ENCODE measurements at regions not wholly inside any gene's neighbourhood (a gene's known extent, or its start where the extent isn't known, plus 50 kb on each side); places are given as distances from the start of the nearest gene placed in this dataset.
"Not testable (repeated sequence)": the region's sequence is repeated elsewhere in the genome, so short reads cannot be mapped to it uniquely, and the experiment has no call there.

DNA sequence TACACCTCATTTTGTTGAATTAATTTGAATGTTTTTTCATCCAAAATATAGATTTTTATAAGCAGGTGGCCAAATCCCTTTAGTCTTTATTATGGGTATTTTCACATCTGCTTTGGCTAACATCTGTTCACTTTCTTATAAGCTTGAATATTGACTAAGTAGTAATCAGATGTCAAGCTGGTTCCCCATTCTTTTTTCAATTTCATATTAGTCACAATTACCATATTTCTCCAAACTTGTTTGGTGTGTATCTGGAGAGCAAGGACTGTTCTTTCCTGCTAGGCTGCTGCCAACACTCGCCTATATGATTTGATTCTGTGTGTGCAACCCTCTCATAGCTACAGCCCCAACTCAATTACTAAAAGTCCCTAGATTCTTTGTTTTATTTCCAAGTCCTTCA lies 608.5 kb downstream of the PSAT1 start:
- H3K27ac Mint-ChIP-seq (ENCODE audit: unreplicated experiment) = no peak overlapping the region
- no peaks in the 10 kb centered on the region for H3K36me3 Mint-ChIP-seq (ENCODE audit: low read depth, unreplicated experiment)
- H3K9me3 Mint-ChIP-seq (ENCODE audit: unreplicated experiment) = no peaks in the 10 kb centered on the region
- no peak overlapping the region for H3K4me3 Mint-ChIP-seq (ENCODE audit: unreplicated experiment)
- no peaks in the 10 kb centered on the region for H3K4me1 Mint-ChIP-seq (ENCODE audit: unreplicated experiment)
- TF ChIP-seq, protein P1, sequence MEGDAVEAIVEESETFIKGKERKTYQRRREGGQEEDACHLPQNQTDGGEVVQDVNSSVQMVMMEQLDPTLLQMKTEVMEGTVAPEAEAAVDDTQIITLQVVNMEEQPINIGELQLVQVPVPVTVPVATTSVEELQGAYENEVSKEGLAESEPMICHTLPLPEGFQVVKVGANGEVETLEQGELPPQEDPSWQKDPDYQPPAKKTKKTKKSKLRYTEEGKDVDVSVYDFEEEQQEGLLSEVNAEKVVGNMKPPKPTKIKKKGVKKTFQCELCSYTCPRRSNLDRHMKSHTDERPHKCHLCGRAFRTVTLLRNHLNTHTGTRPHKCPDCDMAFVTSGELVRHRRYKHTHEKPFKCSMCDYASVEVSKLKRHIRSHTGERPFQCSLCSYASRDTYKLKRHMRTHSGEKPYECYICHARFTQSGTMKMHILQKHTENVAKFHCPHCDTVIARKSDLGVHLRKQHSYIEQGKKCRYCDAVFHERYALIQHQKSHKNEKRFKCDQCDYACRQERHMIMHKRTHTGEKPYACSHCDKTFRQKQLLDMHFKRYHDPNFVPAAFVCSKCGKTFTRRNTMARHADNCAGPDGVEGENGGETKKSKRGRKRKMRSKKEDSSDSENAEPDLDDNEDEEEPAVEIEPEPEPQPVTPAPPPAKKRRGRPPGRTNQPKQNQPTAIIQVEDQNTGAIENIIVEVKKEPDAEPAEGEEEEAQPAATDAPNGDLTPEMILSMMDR (IDR thresholded peaks at IDR 0.05; ENCODE audit: unreplicated experiment) = no peak
- no peak for DNase-seq (ENCODE audit: low spot score)
- H3K27me3 Mint-ChIP-seq (ENCODE audit: unreplicated experiment) = no peaks in the 10 kb centered on the region

DNA sequence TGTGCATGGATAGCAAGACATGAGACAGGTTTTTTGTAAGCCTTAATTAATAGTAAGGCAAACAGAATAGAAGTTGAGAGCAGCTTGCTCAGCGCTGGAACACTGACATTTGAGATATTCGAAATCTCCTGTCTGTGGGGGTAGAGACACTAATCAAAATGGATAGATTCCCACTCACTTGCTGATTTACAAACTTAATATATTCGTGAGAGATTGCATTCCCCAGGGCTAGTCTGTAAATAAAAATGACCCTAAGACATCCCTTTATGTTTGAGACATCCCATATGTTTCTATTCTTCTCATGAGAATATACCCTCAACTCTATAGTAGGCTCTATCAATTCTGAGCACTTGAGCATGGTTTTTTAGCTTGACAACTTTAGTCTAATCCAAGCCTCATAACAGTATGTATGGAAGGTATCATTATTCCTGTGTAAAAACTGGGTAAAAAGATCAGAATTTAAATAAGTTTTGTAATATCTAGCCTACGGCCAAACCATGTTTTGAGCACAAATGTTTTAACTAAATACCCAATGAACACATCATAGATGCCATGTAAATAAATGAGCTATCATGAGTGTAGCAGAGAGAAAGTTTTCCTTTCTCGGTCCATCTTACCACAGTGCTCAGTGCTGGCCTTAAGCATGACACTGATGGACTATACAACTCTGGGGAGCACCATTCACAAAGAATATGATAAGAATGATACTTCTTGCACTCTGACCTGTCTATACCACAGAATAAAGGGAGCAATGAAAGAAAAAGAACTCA lies 609.2 kb downstream of the PSAT1 start:
- Mint-ChIP-seq H3K36me3 (ENCODE audit: low read depth, unreplicated experiment) (no peaks in the 10 kb centered on the region), H3K27ac (ENCODE audit: unreplicated experiment) (no peak overlapping the region), H3K4me3 (ENCODE audit: unreplicated experiment) (no peak overlapping the region), H3K4me1 (ENCODE audit: unreplicated experiment) (no peaks in the 10 kb centered on the region), H3K27me3 (ENCODE audit: unreplicated experiment) (no peaks in the 10 kb centered on the region), H3K9me3 (ENCODE audit: unreplicated experiment) (no peaks in the 10 kb centered on the region)
- TF ChIP-seq, protein P1 (IDR thresholded peaks at IDR 0.05; ENCODE audit: unreplicated experiment) = no peak
- no peak for DNase-seq (ENCODE audit: low spot score)

DNA sequence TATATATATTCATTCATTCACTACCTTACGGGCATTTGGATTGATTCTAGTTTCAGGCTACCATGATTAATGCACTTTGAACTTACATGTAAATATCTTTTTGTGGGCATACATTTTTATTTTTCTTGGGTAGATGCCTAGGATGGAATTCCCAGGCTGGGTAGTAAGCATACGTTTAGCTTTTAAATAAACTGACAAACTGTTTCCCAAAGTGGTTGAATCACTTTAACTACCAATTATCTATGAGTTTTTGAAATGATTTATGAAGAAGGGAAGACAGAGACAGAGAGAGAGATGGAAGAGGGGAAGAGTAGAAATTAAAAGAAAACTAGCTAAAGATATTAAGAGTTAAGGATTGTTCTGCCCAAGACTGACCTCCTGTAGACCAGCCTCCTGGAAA lies 612.6 kb downstream of the PSAT1 start:
- TF ChIP-seq, protein P1 (IDR thresholded peaks at IDR 0.05; ENCODE audit: unreplicated experiment) = no peak
- Mint-ChIP-seq H3K4me1 (ENCODE audit: unreplicated experiment) (no peaks in the 10 kb centered on the region), H3K9me3 (ENCODE audit: unreplicated experiment) (no peaks in the 10 kb centered on the region), H3K36me3 (ENCODE audit: low read depth, unreplicated experiment) (no peaks in the 10 kb centered on the region), H3K4me3 (ENCODE audit: unreplicated experiment) (no peak overlapping the region), H3K27me3 (ENCODE audit: unreplicated experiment) (no peaks in the 10 kb centered on the region), H3K27ac (ENCODE audit: unreplicated experiment) (no peak overlapping the region)
- DNase-seq (ENCODE audit: low spot score) = no peak

DNA sequence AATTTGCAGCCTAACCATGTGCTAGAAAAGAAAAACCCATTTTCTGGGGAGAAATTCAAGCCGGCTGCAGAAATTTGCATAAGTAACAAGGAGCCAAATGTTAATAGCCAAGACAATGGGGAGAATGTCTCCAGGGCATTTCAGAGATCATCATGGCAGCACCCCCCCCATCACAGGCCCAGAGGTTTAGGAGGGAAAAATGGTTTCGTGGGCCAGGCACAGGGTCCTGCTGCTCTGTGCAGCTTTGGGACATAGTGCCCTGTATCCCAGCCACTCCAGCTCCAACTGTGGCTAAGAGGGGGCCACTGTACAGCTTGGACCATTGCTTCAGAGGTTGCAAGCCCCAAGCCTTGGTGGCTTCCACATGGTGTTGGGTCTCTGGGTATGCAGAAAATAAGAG lies 620.0 kb downstream of the PSAT1 start:
- H3K9me3 Mint-ChIP-seq (ENCODE audit: unreplicated experiment); DNase-seq (ENCODE audit: low spot score); H3K27ac Mint-ChIP-seq (ENCODE audit: unreplicated experiment): not testable (repeated sequence)

DNA sequence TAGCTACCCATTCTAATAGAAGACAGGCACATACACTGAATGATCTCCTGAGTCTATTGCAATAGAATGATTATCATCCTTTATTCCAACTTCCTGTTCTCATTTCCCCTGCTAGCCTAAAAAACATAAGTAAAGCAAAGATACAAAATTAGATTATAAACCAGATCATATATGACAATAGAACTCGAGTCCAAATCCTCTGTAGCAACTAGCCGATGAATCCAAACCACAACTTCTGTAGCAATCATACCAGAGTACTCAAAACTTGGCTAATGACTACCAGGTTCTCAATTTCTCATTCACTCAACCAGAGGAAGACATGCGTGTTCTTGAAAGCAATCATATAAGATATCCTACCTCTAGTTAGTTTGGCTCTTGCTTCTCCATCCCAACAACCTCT lies 622.1 kb downstream of the PSAT1 start:
- H3K36me3 Mint-ChIP-seq (ENCODE audit: low read depth, unreplicated experiment) = peaks cover 3% of the 10 kb centered on the region
- H3K9me3 Mint-ChIP-seq (ENCODE audit: unreplicated experiment) = peaks cover 8% of the 10 kb centered on the region
- H3K27ac Mint-ChIP-seq (ENCODE audit: unreplicated experiment) = no peak overlapping the region
- no peak for DNase-seq (ENCODE audit: low spot score)
- no peak overlapping the region for H3K4me3 Mint-ChIP-seq (ENCODE audit: unreplicated experiment)
- TF ChIP-seq, protein P1 (IDR thresholded peaks at IDR 0.05; ENCODE audit: unreplicated experiment) = no peak
- H3K27me3 Mint-ChIP-seq (ENCODE audit: unreplicated experiment) = peaks cover 2% of the 10 kb centered on the region
- no peaks in the 10 kb centered on the region for H3K4me1 Mint-ChIP-seq (ENCODE audit: unreplicated experiment)

More for the DNA sequence above, 620.0 kb downstream of the PSAT1 start:
- not testable (repeated sequence) for H3K4me1 Mint-ChIP-seq (ENCODE audit: unreplicated experiment); H3K27me3 Mint-ChIP-seq (ENCODE audit: unreplicated experiment); H3K4me3 Mint-ChIP-seq (ENCODE audit: unreplicated experiment); H3K36me3 Mint-ChIP-seq (ENCODE audit: low read depth, unreplicated experiment)
